NOMO-1 (cell line): ENCODE measurements at regions not wholly inside any gene's neighbourhood (a gene's known extent, or its start where the extent isn't known, plus 50 kb on each side); places are given as distances from the start of the nearest gene placed in this dataset.
A peak's percentile ranks its signal among the peaks of the same experiment; 100 is the strongest.

Source experiments
- DNase-seq, 2 experiments: peaks; one replicate each; lab custom pipeline; 2025; ENCODE audit not compliant: unreplicated experiment in 2 of 2; lab: John Stamatoyannopoulos, UW

DNA sequence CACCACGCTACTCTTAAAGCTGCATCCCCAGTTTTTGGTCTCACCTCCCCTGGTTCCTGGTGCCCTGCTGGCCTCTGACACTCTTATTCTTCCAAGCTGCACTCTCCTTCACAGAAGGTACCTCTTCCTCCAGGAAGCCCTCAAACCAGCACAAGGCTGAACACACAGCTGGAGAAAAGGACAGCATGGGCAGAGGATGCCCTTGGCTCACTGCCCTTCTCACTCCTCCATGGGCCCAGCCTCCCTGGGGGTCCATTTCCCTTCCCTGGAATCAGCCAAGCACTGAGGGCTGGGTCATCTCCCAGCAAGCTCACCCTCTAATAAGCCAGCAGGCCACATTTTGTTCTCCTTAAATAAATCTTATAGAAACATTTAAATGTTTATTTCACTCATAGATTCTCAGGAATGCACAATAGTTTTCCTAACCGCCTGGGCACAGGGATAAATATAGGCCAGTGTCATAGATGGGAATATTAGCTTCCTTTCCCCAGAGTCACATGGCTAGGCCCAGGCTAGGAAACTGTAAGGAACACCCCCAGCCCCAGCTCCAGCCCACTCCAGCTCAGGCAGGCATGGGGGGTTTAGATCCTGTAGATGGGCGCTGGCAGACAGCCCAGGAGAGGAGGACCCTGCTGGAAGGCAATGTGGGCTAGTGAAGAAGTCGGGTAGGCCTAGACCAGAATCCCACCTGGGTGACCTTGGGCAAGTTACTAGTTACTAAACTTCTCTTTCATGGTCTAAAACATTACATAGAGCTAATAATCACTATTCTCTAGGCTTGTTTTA is 51.5 kb downstream of the IRAG1 start:
- no peak for DNase-seq

DNA sequence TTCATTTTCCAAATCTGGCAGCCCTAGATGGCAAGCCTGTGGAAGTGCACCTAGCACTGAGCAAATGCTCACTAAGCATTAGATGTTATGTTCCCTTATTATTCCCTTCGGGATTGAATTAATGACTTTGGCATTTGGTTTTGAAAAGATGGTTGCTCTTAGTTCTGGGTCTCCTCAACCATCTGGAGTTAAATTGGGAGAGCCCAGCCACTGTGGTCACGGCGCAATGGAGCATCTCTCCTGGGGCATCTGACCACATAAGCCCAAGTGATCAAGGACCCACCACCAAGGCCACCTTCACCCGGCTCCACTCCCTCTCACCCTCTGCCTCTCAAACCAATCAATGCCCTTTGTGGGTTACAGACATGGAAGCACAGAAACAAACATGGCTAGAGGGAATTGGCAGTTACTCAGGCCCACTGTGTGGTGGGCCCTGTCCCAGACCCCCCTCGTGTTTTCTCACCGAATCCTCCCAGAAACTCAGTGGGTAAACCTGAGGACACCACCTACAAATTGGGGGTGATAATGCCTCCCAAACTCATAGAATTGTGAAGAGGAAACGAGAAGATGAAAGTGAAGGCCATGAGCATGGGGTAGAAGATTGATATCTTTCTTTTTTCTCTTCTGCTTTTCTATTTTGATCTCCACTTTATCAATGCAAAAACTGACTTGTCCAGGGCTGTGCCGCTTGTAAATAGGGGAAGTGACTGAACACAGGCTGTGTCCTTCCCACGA is 52.2 kb downstream of the IRAG1 start:
- DNase-seq, result peak; percentile 77 to 96

DNA sequence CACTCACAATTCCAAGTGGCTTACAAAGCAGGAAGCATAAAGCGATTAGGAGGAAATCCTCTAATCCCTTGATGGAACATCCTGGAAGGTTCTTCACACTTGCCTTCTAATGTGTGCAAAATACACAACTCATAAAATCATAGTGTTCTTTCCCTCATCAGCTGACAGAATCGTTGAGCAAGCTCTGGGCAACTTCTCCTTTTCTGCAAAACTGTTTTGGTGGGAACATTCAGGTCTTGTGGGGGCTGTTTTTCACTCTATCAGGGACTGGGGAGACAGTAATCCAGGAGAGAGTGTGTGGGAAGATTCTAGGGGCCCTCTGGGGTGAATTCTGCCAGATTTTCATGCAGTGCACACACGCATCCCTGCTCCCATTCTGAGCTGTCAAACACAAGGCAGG is 53.2 kb downstream of the IRAG1 start:
- peak; percentile 41 to 70 for DNase-seq

DNA sequence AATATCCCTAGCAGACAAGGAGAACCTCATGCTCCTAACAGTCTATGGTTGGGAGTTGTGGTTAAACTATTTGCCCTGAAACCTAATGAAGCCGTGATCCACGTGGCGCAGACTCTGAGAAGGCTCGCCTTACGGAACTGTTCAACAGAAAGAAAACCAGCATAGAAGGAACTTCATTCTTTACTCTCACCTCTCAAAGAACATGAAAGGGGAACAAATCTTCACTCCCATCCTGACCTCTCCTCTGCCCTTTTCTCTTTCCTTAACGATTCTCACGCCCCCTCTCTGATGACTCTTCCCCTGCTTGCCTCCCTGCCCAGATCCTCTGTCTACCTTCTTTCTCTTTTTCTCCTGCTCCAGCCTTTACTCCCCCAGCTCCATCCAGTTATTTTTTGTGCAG is 54.2 kb downstream of the IRAG1 start:
- peak; percentile 32 to 76 for DNase-seq

DNA sequence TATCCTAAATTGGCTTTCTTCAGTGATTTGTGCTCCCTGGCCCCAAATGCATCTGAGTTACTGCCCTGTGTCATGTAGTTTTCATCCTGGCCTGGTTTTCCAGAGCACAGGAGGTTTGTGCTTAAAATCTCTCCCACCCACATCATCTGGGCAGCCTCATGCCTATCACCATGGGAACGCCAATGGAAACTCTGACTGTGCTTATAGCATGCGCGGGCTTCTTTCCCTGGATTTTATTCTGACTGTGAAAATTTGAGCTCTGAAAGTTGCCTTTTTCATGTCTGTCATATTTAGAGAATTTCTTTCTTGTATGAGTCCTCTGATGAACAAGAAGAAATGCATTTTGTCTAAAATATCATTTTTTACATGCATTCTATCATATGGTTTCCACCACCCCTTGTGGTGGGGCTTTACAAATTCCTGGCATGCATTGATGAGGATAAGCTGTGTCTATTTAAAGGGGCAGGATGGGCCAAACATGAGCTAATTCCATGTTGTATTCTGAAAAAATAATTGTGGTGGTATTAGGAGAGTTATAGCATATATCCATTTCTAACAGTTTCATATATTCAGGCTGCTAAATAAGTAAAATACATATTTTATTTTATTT is 55.1 kb downstream of the IRAG1 start:
- no peak for DNase-seq

DNA sequence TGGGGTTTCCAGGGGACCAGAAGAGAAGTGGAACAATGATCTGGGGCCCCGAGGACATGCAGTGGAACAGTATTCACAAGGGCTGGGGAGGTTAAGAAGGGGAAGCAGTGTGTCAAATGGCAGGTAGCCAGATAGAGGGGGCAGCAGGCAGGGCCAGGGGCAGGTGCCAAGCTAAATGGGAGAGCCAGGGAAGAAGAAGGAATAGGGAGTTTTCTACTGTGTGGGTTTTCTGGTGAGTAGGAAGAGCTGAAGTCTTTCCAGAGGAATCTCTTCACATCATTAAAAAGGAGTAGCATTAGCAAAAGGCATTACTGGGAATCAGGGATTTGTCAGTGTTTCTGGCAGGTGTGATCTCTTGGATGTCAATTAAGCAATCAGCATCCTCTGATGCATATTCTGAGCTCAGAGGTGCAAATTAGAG is 55.8 kb downstream of the IRAG1 start:
- no peak for DNase-seq

DNA sequence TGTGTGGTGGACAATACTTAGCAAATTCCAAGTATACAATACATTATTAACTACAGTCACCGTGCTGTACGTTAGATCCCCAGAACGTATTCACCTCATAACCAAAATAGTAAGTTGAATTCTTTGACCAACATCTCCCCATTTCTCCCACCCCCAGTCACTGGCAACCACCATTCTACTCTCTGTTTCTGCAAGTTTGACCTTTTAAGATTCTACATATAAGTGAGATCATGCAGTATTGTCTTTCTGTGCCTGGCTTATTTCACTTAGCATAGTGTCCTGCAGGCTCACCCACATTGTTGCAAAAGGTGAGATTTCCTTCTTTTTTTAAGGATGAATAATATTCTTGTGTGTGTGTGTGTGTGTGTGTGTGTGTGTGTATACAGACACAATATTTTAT is 59.1 kb downstream of the IRAG1 start:
- DNase-seq, result no peak

DNA sequence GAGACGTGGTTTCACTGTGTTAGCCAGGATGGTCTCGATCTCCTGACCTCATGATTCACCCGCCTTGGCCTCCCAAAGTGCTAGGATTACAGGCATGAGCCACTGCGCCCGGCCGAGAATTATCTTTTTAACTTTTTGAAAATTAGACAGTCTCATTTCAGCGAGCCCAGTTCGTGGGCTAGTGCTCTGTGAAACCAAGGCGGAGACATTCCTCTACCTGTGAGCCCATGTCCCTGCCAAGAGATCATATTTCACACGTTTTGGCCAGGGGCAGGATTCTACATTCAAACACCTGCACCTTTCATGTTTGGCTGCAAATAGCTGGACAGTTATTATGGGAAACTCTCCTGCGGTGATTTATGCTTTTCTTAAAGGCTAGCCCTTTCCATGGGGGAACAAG is 60.3 kb downstream of the IRAG1 start:
- DNase-seq, result no peak

DNA sequence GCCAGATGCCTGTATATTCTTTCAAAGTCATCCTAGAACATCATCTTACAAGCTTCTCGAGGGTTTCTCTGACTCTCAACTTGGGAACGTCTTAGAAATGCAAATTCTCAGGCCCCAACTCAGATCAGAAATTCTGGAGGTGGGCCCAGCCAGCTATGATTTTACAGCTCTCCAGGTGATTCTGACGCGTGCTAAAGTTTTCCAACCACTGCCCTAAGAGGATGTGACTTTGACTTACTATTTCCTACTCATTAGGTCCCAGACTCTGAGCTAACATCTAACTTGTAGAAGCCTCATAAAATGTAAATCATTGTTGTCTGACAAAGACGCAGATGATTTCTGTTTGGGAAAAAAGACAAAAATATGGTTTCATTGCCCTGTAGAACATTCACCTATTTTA is 61.1 kb downstream of the IRAG1 start:
- no peak for DNase-seq

DNA sequence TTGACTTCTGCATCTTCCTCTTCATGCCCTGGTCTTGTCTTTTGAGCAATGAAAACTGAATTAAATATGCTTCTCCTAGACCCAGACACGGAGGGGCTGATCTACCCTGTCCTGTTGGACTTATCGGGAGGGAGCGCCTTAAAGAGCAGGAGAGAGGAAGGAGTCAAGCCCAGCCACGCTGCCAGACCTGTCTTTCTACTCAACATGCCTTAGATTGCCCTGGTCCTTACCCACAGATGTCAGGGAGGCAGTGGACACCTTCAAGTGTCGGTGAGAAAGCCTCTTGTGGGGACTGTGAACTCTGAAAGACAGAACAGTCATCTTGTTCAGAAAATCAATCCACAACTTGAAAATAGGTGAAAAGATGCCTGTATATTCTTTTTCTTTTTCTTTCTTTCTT is 61.8 kb downstream of the IRAG1 start:
- DNase-seq, result no peak

DNA sequence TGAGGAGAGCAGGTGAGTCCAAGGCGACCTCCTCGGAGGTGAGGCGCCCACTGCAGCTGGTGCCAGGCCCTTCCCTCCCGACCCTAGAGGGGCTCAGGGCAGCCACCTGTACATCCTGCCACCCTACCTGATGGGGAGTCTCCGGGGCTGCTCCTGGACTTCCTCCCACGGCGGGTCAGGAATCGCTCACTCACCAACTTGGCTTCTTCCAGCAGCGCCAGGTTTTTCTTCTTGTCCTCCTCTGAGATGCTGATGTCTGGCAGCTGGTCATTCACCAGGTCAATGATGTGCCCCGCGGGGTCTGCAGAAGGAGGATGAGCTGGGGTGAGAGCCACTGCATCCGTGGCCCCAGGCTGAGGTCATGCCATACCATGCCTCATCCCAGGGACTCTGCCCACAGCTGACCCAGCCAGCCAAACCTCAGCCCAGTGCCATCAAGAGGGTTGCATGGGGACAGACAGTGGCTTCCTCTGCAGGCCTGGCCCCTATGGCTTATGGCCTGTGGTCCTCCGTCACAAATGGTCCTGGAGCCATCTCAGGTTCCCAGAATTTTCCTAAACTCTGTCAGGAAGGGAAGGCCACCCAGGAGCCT is 61.0 kb upstream of the LYVE1 start:
- no peak for DNase-seq

DNA sequence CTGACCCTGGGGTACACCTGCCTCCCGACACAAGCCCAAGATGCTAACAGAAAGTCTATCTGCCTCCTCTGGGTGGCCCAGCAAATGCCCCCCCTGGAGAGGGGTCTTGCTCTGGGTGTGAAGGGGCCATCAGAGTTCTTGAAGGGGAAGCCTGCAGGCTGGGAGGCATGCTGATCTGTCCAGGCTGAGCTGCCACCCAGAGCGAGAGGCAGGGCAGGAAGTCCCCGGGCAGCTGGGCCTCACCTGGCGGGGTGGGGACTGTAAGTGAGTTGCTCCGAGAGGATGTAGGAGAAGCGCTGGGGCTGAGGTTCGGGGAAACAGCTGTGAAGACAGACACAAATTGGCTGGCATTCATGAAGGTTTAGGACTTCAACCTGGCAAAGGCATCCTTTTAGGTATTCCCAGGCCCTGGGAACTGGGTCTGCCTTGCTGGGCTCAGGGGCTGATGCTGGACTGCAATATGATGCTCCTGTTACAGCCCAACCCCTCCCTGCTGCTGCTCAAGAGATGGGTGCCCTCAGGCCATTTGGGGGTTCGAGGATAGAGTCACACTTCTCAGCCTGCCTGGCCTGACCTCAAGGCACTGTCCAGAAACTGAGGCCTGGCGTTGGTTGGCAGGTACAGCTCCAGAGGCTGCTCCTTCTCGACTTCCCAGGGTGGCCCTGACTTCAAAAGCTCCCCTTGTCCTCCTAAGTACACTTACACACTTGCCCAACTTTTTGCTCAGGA is 60.2 kb upstream of the LYVE1 start:
- DNase-seq, result no peak

DNA sequence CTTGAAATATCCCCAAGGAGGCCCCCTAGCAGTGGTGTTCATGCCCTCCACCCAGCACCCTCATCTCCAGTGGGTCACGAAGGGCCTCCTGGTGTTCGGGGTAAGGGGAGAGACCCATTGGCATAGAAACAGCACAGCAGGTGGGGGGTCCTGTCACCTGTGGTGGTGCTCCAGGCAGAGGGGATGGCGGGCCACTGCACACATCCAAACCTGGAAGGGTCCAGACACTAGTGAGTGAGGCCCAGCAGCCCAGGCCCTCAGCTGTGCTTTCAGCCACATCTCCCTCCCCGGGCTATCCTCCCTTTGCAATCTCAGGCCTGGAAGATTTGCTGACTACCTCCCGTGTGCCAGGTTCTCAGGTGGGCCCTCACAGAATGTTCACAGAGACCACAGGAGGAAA is 59.4 kb upstream of the LYVE1 start:
- DNase-seq, result no peak

DNA sequence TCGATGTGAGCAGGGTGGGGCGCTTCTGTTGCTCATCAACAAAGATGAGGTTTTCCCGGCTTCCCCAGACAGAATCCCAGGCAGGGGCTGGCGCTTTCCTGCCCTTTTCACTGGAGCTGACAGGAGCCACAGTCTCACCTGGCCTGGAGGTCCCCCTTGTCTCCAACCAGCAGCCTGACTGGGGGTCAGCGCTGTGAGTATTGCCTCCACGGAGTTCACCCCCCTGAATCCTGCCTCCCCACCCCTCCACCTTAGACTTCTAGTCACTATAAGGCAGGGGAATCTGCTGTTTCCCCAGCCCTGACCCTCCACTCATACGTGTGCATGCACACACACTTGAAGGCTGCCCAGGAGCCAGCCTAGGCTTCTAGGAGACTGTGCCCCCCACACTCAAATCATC is 58.8 kb upstream of the LYVE1 start:
- no peak for DNase-seq

DNA sequence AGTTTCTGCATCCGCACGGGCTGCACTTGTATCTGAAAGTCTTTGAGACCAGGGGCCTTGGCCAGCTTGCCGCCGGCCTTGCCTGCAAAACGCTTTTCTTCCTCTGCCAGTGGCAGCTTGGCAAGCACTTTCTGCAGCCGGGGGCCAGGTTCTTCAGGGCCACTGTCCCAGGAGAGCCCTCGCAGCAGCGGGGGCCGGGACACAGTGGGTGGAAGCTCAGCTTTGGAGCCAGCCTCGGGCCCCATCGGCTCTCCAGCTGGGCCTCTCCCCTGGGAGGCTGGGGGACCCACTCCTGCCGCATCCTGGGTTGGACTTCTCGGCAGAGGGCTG is 57.5 kb upstream of the LYVE1 start:
- DNase-seq, result no peak

DNA sequence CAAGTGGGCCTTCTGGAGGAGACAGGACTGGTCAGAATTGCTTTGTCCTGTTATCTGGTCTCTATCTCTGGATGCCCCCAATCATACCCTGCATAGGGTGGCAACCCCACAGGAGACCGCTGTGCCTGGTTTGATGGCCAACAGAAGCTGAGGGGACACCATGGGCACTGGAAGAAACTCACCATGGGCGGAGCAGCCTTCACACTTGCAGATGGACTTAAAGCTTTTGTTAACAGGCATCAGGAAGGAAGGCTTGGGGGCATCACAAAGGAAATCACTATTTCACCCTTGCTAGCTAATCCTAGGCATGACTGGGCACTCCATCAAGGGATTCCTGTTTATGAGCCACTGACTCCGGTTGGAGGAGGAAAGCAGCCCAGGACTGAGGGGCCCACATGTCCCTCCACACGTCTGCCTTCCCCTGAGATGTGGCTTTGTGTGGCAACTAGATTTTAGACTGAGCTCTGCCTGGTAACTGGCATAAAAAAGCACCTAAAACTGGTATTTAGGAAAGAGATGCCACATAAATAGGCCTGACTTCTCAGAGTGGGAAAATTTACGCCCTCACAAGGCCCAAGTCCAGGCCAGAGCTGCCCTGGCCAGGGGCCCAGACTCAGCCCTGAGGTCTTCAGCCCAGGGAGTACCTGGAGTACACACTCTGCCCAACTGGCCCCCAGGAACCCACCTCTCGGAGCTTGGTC is 57.0 kb upstream of the LYVE1 start:
- no peak for DNase-seq

DNA sequence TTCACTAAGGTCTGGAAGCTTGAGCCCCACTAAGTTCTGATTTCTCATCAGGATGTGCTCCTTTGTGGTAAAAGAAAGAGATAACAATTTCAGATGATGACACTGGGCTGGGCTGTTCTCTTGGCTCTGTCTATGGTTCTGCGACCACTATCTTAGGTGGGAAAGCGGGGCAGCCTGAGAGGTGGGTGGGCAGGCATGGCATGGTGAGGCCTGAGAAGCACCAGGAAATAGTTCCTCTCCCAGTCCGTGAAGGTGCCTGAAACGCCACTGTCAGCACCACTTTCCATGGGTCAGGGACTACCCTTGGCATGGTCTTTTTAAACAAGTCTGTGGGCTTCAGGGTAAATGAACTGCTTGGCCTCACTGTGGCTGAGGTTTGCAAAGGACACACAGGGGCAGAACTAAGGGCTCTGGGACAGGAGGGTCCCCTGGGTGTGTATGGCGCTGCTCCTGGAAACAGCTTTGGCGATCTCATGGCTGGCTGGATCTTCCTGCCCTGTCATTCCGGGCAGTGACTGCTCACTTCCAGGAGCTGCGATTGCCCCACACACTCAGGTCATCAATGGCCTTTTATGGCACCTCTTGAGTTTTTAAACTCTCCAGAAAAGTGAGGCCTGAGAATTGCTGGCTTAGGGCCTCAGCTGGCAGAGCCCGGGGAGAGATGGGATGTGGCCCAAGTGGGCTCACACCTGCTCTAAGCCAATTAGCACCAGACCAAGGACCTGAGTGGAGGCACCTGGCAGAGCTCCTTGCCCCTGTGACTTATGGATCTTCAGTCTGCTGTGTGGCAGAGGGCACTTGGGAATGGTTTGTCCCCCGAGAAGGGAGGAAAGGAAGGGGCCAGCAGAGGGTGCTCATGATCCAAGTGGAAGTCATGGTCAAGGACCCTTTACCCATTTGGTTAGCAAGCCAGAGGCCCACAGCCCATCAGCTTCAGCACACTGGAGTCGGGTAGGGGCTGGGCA is 55.6 kb upstream of the LYVE1 start:
- no peak for DNase-seq

DNA sequence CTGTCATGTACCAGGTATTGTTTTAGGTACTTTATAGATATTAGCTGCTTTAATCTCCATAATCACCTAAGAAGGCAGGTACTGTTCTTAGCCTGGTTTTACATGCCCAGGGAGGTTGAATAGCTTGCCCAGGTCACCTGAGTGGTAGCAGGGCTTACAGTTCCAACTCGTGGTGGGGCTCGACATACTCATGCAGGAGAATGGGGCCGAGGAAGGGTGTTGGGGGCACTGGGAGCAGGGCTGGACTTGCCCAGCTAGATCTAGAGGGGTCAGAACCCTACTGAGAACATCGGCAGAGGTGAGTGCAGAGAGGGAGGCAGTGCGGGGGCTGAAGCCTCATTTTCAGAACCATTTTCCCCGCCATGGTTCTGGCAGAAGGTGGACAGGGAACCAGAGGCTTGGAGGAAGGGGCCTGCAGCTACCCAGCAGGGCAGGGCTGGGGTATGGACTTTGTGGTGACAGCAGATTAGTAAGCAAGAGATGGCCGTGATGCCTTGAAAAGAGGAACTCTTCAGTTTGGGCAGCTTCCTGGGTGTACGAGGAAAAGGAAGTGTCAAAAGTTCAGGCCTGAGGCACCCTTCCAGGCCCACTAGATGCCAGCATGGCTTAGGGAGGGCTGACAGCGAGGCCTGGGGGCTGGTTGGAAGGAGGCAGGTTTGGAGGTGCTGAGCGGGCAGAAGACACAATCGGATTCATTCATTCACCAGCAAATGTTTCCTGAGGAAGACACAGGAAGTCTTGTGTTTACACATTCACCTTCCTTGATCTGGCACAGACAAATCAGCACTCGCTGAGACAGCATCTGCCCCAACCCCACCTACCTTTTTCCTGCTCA is 54.7 kb upstream of the LYVE1 start:
- DNase-seq, result peak; percentile 28 to 35
